A673 (cell line): ENCODE measurements at regions not wholly inside any gene's neighbourhood (a gene's known extent, or its start where the extent isn't known, plus 50 kb on each side); places are given as distances from the start of the nearest gene placed in this dataset.

Source experiments
- BruUV-seq: library from RNA; stranded (reverse); fragments of 400-500 nt; replicated peaks from 2 replicates; lab custom pipeline; 2021; lab: Mats Ljungman, UMichigan
- CTCF ChIA-PET: fragments of 300-600 bp; sonication (Branson Sonifier 250); formaldehyde crosslinking; loops from one replicate; lab custom pipeline; 2022; ENCODE audit warnings: antibody characterized with exemption; lab: Charles Lee
- POLR2A ChIA-PET: fragments of 300-600 bp; sonication (Branson Sonifier 250); formaldehyde crosslinking; loops from one replicate; lab custom pipeline; 2022; ENCODE audit warnings: antibody characterized with exemption; ENCODE audit not compliant: low non-redundant PET; lab: Charles Lee
- DNase-seq: peaks from one replicate; pipeline ENCODE4 v3.0.0-alpha.2; 2015; ENCODE audit warnings: low spot score
- H3K27ac ChIP-seq: fragments of 200-600 bp; sonication (generic); 2 replicates; pipeline ENCODE4 v1.5.1; 2016; ENCODE audit warnings: mixed run types, low read depth, mild to moderate bottlenecking, mixed read lengths, antibody characterized with exemption, low read length; ENCODE audit not compliant: poor library complexity, severe bottlenecking
- H3K27me3 ChIP-seq: fragments of 200-600 bp; sonication (generic); replicated peaks from 2 replicates; pipeline ENCODE4 v1.6.1; 2017; ENCODE audit warnings: mixed run types, low read depth, mild to moderate bottlenecking, mixed read lengths, antibody characterized with exemption, low read length; ENCODE audit not compliant: insufficient read depth, poor library complexity
- H3K36me3 ChIP-seq: fragments of 200-600 bp; sonication (generic); 2 replicates; pipeline ENCODE4 v1.6.1; 2016; ENCODE audit warnings: mixed run types, mild to moderate bottlenecking, mixed read lengths, antibody characterized with exemption, low read length; ENCODE audit not compliant: insufficient read depth, poor library complexity, severe bottlenecking
- H3K4me1 ChIP-seq: fragments of 200-600 bp; sonication (generic); 2 replicates; pipeline ENCODE4 v1.6.1; 2017; ENCODE audit warnings: mixed run types, mild to moderate bottlenecking, mixed read lengths, antibody characterized with exemption, low read length; ENCODE audit not compliant: insufficient read depth, poor library complexity, severe bottlenecking
- H3K4me3 ChIP-seq: fragments of 200-600 bp; sonication (generic); 2 replicates; pipeline ENCODE4 v1.5.1; 2016; ENCODE audit warnings: low read depth, mixed run types, mild to moderate bottlenecking, mixed read lengths, low read length; ENCODE audit not compliant: poor library complexity, severe bottlenecking
- H3K9me3 ChIP-seq: fragments of 200-600 bp; sonication (generic); 2 replicates; pipeline ENCODE4 v1.6.1; 2016; ENCODE audit warnings: mixed run types, low read depth, mild to moderate bottlenecking, mixed read lengths, antibody characterized with exemption, low read length; ENCODE audit not compliant: poor library complexity, severe bottlenecking
- CTCF ChIP-seq: fragments of 300-800, 200-600 bp; sonication (generic); conservative IDR thresholded peaks from 2 replicates; pipeline ENCODE4 v1.5.1; 2017; ENCODE audit warnings: low read depth, mild to moderate bottlenecking, antibody characterized with exemption, low read length, moderate library complexity, mixed read lengths
- EZH2 ChIP-seq: fragments of 200-600 bp; sonication (generic); IDR thresholded peaks from 2 replicates; pipeline ENCODE4 v1.6.1; 2017; ENCODE audit warnings: borderline replicate concordance, low read depth, mild to moderate bottlenecking, mixed read lengths, antibody characterized with exemption, low read length; ENCODE audit not compliant: poor library complexity, severe bottlenecking
- intact Hi-C: fragments of 100-400 bp; cut with micrococcal nuclease; formaldehyde crosslinking; loops from one replicate; pipeline ENCODE4 v1.10.0; 2022; ENCODE audit not compliant: unreplicated experiment

- Histone ChIP-seq H3K27me3 (no peaks in the 10 kb centered on the region), H3K4me3 (no peak overlapping the region), H3K36me3 (no peaks in the 10 kb centered on the region), H3K9me3 (no peaks in the 10 kb centered on the region), H3K27ac (no peak overlapping the region), H3K4me1 (no peaks in the 10 kb centered on the region)
- intact Hi-C loops: no loop called here
- TF ChIP-seq EZH2 (no peak), CTCF (no peak)
- no TSS peak for BruUV-seq
- DNase-seq: no peak
- ChIA-PET CTCF (no interaction called here), POLR2A (no interaction called here)
Observed at GRCh38 chr5:125538469-125538868, 792.0 kb upstream of the ZNF608 start.

- no peak overlapping the region for H3K4me3 ChIP-seq
- ChIA-PET CTCF (no interaction called here), POLR2A (no interaction called here)
- no peaks in the 10 kb centered on the region for H3K36me3 ChIP-seq
- DNase-seq: no peak
- H3K27me3 ChIP-seq: peaks cover 3% of the 10 kb centered on the region
- intact Hi-C loops: no loop called here
- no peaks in the 10 kb centered on the region for H3K4me1 ChIP-seq
- TF ChIP-seq EZH2: no peak
- TF ChIP-seq CTCF: no peak
- no peaks in the 10 kb centered on the region for H3K9me3 ChIP-seq
- no TSS peak for BruUV-seq
- no peak overlapping the region for H3K27ac ChIP-seq
Observed at GRCh38 chr5:125541085-125541484, 794.6 kb upstream of the ZNF608 start.

- CTCF ChIA-PET: no interaction called here
- no peaks in the 10 kb centered on the region for H3K27me3 ChIP-seq
- no peaks in the 10 kb centered on the region for H3K9me3 ChIP-seq
- intact Hi-C loops: no loop called here
- H3K36me3 ChIP-seq: no peaks in the 10 kb centered on the region
- POLR2A ChIA-PET: no interaction called here
- TF ChIP-seq EZH2: no peak
- TF ChIP-seq CTCF: no peak
- DNase-seq: no peak
- H3K4me3 ChIP-seq: no peak overlapping the region
- H3K4me1 ChIP-seq: no peaks in the 10 kb centered on the region
- H3K27ac ChIP-seq: no peak overlapping the region
- no TSS peak for BruUV-seq
Observed at GRCh38 chr5:125549322-125549911, 803.0 kb upstream of the ZNF608 start.
